ENCODE measurements at regions not wholly inside any gene's neighbourhood (a gene's known extent, or its start where the extent isn't known, plus 50 kb on each side); places are given as distances from the start of the nearest gene placed in this dataset.

- TF ChIP-seq, protein P1, sequence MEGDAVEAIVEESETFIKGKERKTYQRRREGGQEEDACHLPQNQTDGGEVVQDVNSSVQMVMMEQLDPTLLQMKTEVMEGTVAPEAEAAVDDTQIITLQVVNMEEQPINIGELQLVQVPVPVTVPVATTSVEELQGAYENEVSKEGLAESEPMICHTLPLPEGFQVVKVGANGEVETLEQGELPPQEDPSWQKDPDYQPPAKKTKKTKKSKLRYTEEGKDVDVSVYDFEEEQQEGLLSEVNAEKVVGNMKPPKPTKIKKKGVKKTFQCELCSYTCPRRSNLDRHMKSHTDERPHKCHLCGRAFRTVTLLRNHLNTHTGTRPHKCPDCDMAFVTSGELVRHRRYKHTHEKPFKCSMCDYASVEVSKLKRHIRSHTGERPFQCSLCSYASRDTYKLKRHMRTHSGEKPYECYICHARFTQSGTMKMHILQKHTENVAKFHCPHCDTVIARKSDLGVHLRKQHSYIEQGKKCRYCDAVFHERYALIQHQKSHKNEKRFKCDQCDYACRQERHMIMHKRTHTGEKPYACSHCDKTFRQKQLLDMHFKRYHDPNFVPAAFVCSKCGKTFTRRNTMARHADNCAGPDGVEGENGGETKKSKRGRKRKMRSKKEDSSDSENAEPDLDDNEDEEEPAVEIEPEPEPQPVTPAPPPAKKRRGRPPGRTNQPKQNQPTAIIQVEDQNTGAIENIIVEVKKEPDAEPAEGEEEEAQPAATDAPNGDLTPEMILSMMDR (IDR thresholded peaks at IDR 0.05), result no peak
- no peak for TF ChIP-seq POLR2A (IDR thresholded peaks at IDR 0.05)
Measured at GRCh38 chr4:100049872-100050271, 99.8 kb upstream of the H2AZ1 start.

All from body of pancreas (tissue), 4 donors.